SK-N-SH (cell line): ENCODE measurements at regions not wholly inside any gene's neighbourhood (a gene's known extent, or its start where the extent isn't known, plus 50 kb on each side); places are given as distances from the start of the nearest gene placed in this dataset.
"Not testable (repeated sequence)": the region's sequence is repeated elsewhere in the genome, so short reads cannot be mapped to it uniquely, and the experiment has no call there.

ENCODE experiments used
- CTCF ChIA-PET: fragments of 300-600, 350-600 bp; formaldehyde crosslinking; extraction: SDS; loops from one replicate; lab custom pipeline; 2021; lab: Yijun Ruan, JAX
- POLR2A ChIA-PET: fragments of 350-600 bp; sonication (Branson Sonifier 250); formaldehyde crosslinking; extraction: SDS; loops from one replicate; lab custom pipeline; 2020; ENCODE audit warnings: antibody characterized with exemption, inconsistent platforms; lab: Yijun Ruan, JAX
- DNase-seq: peaks from one replicate; pipeline ENCODE4 v3.0.0; 2012
- H2AFZ ChIP-seq: fragments of 200-600 bp; sonication (generic); 2 replicates; pipeline ENCODE4 v1.8.1; 2016; ENCODE audit warnings: antibody characterized with exemption, mild to moderate bottlenecking, low read depth
- H3F3A ChIP-seq: fragments of 200-600 bp; sonication (generic); replicated peaks from 2 replicates; pipeline ENCODE3; 2016; ENCODE audit warnings: antibody characterized with exemption, mild to moderate bottlenecking; ENCODE audit not compliant: insufficient read depth
- H3K27ac ChIP-seq, 2 experiments: fragments of 200-500 bp in 1 of 2; fragments of 200-600 bp in 1 of 2; sonication (Bioruptor generic) in 1 of 2; sonication (generic), shearing (Covaris generic) in 1 of 2; 2 replicates each; pipeline versions ENCODE4 v1.5.1 to v1.6.1; 2014 to 2016; ENCODE audit warnings: low read depth in 2 of 2, inconsistent platforms in 1 of 2, low read length in 1 of 2, mild to moderate bottlenecking in 1 of 2, mixed read lengths in 1 of 2
- H3K27me3 ChIP-seq: fragments of 200-600 bp; sonication (generic), shearing (Covaris generic); 2 replicates; pipeline ENCODE4 v1.6.1; 2016; ENCODE audit warnings: mixed run types; ENCODE audit not compliant: insufficient read depth
- H3K36me3 ChIP-seq, 2 experiments: fragments of 200-500 bp in 1 of 2; fragments of 200-600 bp in 1 of 2; sonication (Bioruptor generic) in 1 of 2; sonication (generic) in 1 of 2; replicated peaks in 1 of 2; 2 replicates each; pipeline versions ENCODE3 to v1.5.1; 2014 to 2016; ENCODE audit warnings: low read length in 1 of 2, mild to moderate bottlenecking in 1 of 2; ENCODE audit not compliant: insufficient read depth in 2 of 2, control insufficient read depth in 1 of 2
- H3K4me1 ChIP-seq, 2 experiments: fragments of 200-500 bp in 1 of 2; fragments of 200-600 bp in 1 of 2; sonication (Bioruptor generic) in 1 of 2; sonication (generic), shearing (Covaris generic) in 1 of 2; 2 replicates each; pipeline versions ENCODE4 v1.5.1 to v1.6.1; 2014 to 2016; ENCODE audit warnings: low read depth in 1 of 2, low read length in 1 of 2, mixed run types in 1 of 2; ENCODE audit not compliant: insufficient read depth in 2 of 2, control insufficient read depth in 1 of 2
- H3K4me2 ChIP-seq: fragments of 200-600 bp; sonication (generic), shearing (Covaris generic); 2 replicates; pipeline ENCODE4 v1.6.1; 2017; ENCODE audit warnings: mixed run types
- H3K4me3 ChIP-seq, 2 experiments: fragments of 200-500 bp in 1 of 2; fragments of 200-600 bp in 1 of 2; sonication (Bioruptor generic) in 1 of 2; sonication (generic), shearing (Covaris generic) in 1 of 2; 2 replicates each; pipeline versions ENCODE4 v1.5.1 to v1.8.1; 2014 to 2016; ENCODE audit warnings: low read depth in 2 of 2, inconsistent platforms in 1 of 2, low read length in 1 of 2, mild to moderate bottlenecking in 1 of 2, mixed read lengths in 1 of 2, moderate library complexity in 1 of 2
- H3K79me2 ChIP-seq: fragments of 200-600 bp; sonication (generic); 2 replicates; pipeline ENCODE4 v1.8.1; 2017; ENCODE audit warnings: mild to moderate bottlenecking; ENCODE audit not compliant: insufficient read depth
- H3K9ac ChIP-seq: fragments of 200-600 bp; sonication (generic); 2 replicates; pipeline ENCODE4 v1.6.1; 2017; ENCODE audit warnings: mixed run types
- H3K9me2 ChIP-seq: fragments of 200-600 bp; sonication (generic); 2 replicates; pipeline ENCODE4 v1.6.1; 2017; ENCODE audit warnings: mixed run types
- H3K9me3 ChIP-seq: fragments of 200-600 bp; sonication (generic); 2 replicates; pipeline ENCODE4 v1.6.1; 2017; ENCODE audit warnings: mixed run types, mild to moderate bottlenecking, moderate library complexity
- H4K20me1 ChIP-seq: fragments of 200-600 bp; sonication (generic); 2 replicates; pipeline ENCODE4 v1.6.1; 2017; ENCODE audit warnings: mild to moderate bottlenecking, mixed run types; ENCODE audit not compliant: insufficient read depth
- CHD2 ChIP-seq: fragments of 150-350 bp; IDR thresholded peaks from 2 replicates; pipeline ENCODE4 v1.6.1; 2018; ENCODE audit warnings: low read length; ENCODE audit not compliant: partially characterized antibody
- ELF1 ChIP-seq: IDR thresholded peaks from 2 replicates; pipeline ENCODE4 v1.4.0; 2012
- EP300 ChIP-seq, 2 experiments: IDR thresholded peaks; 2 replicates each; pipeline versions ENCODE4 v1.4.0 to v1.6.1; 2012; ENCODE audit warnings: borderline replicate concordance in 1 of 2, low read depth in 1 of 2, low read length in 1 of 2
- EZH2phosphoT487 ChIP-seq: fragments of 200-600 bp; sonication (generic); IDR thresholded peaks from 2 replicates; pipeline ENCODE4 v1.6.1; 2017; ENCODE audit warnings: low read depth, mixed run types, mild to moderate bottlenecking, antibody characterized with exemption, moderate library complexity, borderline replicate concordance
- FOSL2 ChIP-seq: IDR thresholded peaks from 2 replicates; pipeline ENCODE4 v1.4.0; 2012; ENCODE audit warnings: low read depth, mild to moderate bottlenecking, moderate library complexity, borderline replicate concordance
- FOXM1 ChIP-seq: IDR thresholded peaks from 2 replicates; pipeline ENCODE4 v1.4.0; 2012; ENCODE audit warnings: low read depth, mild to moderate bottlenecking
- GATA2 ChIP-seq: sonication (generic); formaldehyde crosslinking; IDR thresholded peaks from 2 replicates; pipeline ENCODE4 v1.5.0; 2020; ENCODE audit warnings: mild to moderate bottlenecking, missing genetic modification reagents
- MAX ChIP-seq: IDR thresholded peaks from 2 replicates; pipeline ENCODE4 v1.4.0; 2012; ENCODE audit warnings: low read depth
- MXI1 ChIP-seq: IDR thresholded peaks from 2 replicates; pipeline ENCODE4 v1.6.1; 2012; ENCODE audit warnings: mild to moderate bottlenecking, low read depth, low read length, improper control_type of control experiment
- NFIC ChIP-seq: IDR thresholded peaks from 2 replicates; pipeline ENCODE4 v1.4.0; 2012; ENCODE audit warnings: borderline replicate concordance
- NRF1 ChIP-seq: IDR thresholded peaks from 2 replicates; pipeline ENCODE4 v1.6.1; 2012; ENCODE audit warnings: low read depth, mild to moderate bottlenecking, low read length
- POLR2AphosphoS5 ChIP-seq: IDR thresholded peaks from 2 replicates; pipeline ENCODE4 v1.6.1; 2012; ENCODE audit warnings: low read depth, low read length
- RAD21 ChIP-seq: IDR thresholded peaks from 2 replicates; pipeline ENCODE4 v1.6.1; 2012; ENCODE audit warnings: mild to moderate bottlenecking, low read length
- RCOR1 ChIP-seq: fragments of 150-350 bp; IDR thresholded peaks from 2 replicates; pipeline ENCODE4 v1.6.1; 2017; ENCODE audit warnings: antibody characterized with exemption, low read length
- RFX5 ChIP-seq: IDR thresholded peaks from 2 replicates; pipeline ENCODE4 v1.6.1; 2012; ENCODE audit warnings: mild to moderate bottlenecking, improper control_type of control experiment, low read length
- RXRA ChIP-seq: IDR thresholded peaks from 2 replicates; pipeline ENCODE4 v1.4.0; 2012; ENCODE audit warnings: low read depth, mild to moderate bottlenecking, borderline replicate concordance
- TEAD4 ChIP-seq: IDR thresholded peaks from 2 replicates; pipeline ENCODE4 v1.4.0; 2012; ENCODE audit warnings: mild to moderate bottlenecking, borderline replicate concordance; ENCODE audit not compliant: insufficient read depth
- YY1 ChIP-seq: IDR thresholded peaks from 2 replicates; pipeline ENCODE4 v1.4.0; 2012; ENCODE audit warnings: low read depth, mild to moderate bottlenecking
- WGBS: methylation state at CpG from one replicate; pipeline ENCODE4 v1.1.6; 2017; ENCODE audit warnings: low lambda C conversion rate; 5-methylcytosine and 5-hydroxymethylcytosine counted together
- TF ChIP-seq, protein P1 (sequence below): fragments of 150-350 bp; IDR thresholded peaks from 2 replicates; pipeline ENCODE4 v1.6.1; 2017; ENCODE audit warnings: antibody characterized with exemption, low read length, low read depth, borderline replicate concordance
- TF ChIP-seq, protein P2 (sequence below): fragments of 150-350 bp; IDR thresholded peaks from 2 replicates; pipeline ENCODE4 v1.6.1; 2016; ENCODE audit warnings: mild to moderate bottlenecking, low read depth, low read length

- H3F3A ChIP-seq, H3K9me3 ChIP-seq, CTCF ChIA-PET, H3K4me2 ChIP-seq, H3K9ac ChIP-seq, H3K4me3 ChIP-seq, H3K79me2 ChIP-seq, H3K27ac ChIP-seq, H3K27me3 ChIP-seq, H4K20me1 ChIP-seq, POLR2A ChIA-PET, H2AFZ ChIP-seq, H3K36me3 ChIP-seq, H3K9me2 ChIP-seq, DNase-seq: not testable (repeated sequence)
- WGBS, result 42% methylated on average over 6 of the region's 6 CpGs
- H3K4me1 ChIP-seq, result peaks cover 0 to 11% of the 10 kb centered on the region in 2 experiments; a peak in 1 of 4 replicates
These were observed 404.8 kb downstream of the TSHZ3 start for GRCh38 chr19:30944276-30944932.

GRCh38 chr19:30943101-30943843, 406.0 kb downstream of the TSHZ3 start:
- TF ChIP-seq RAD21 (no peak), EZH2phosphoT487 (no peak), YY1 (no peak), GATA2 (CRISPR knock-in tag) (no peak), NRF1 (no peak), POLR2AphosphoS5 (no peak), MXI1 (no peak), FOSL2 (no peak), MAX (no peak), RCOR1 (no peak), TEAD4 (no peak), ELF1 (no peak), FOXM1 (no peak), NFIC (no peak), RXRA (no peak), CHD2 (no peak), RFX5 (no peak), EP300 (IDR thresholded peaks at IDR 0.05; ENCODE audit: borderline replicate concordance in 1 of 2, low read depth in 1 of 2, low read length in 1 of 2) (no peak)
- TF ChIP-seq, protein P1, sequence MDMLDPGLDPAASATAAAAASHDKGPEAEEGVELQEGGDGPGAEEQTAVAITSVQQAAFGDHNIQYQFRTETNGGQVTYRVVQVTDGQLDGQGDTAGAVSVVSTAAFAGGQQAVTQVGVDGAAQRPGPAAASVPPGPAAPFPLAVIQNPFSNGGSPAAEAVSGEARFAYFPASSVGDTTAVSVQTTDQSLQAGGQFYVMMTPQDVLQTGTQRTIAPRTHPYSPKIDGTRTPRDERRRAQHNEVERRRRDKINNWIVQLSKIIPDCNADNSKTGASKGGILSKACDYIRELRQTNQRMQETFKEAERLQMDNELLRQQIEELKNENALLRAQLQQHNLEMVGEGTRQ, result no peak
- TF ChIP-seq, protein P2, sequence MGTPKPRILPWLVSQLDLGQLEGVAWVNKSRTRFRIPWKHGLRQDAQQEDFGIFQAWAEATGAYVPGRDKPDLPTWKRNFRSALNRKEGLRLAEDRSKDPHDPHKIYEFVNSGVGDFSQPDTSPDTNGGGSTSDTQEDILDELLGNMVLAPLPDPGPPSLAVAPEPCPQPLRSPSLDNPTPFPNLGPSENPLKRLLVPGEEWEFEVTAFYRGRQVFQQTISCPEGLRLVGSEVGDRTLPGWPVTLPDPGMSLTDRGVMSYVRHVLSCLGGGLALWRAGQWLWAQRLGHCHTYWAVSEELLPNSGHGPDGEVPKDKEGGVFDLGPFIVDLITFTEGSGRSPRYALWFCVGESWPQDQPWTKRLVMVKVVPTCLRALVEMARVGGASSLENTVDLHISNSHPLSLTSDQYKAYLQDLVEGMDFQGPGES, result no peak
- Histone ChIP-seq H2AFZ (no peak overlapping the region), H3K9ac (no peak overlapping the region), H3K4me2 (no peak overlapping the region), H3K79me2 (no peaks in the 10 kb centered on the region), H3F3A (no peaks in the 10 kb centered on the region), H3K4me1 (peaks cover 0 to 11% of the 10 kb centered on the region in 2 experiments; a peak in 1 of 4 replicates), H3K9me3 (no peaks in the 10 kb centered on the region), H3K4me3 (no peak overlapping the region), H3K27me3 (no peaks in the 10 kb centered on the region), H3K27ac (no peak overlapping the region), H3K36me3 (no peaks in the 10 kb centered on the region), H4K20me1 (no peaks in the 10 kb centered on the region), H3K9me2 (no peaks in the 10 kb centered on the region)
- DNase-seq, result no peak
- WGBS, result 47% methylated on average over 13 of the region's 13 CpGs
- CTCF ChIA-PET, result interaction anchor here (1.0 to 1.8 kb wide), 5 partner anchors 12 to 1381 kb away, joined by 3 to 5 read pairs (median 3); no protein-coding TSS in a partner anchor
- POLR2A ChIA-PET, result no interaction called here
